ENCODE measurements at regions not wholly inside any gene's neighbourhood (a gene's known extent, or its start where the extent isn't known, plus 50 kb on each side); places are given as distances from the start of the nearest gene placed in this dataset.

GRCh38 chrX:148371291-148371690 lies 129.1 kb upstream of the AFF2 start:
- no peak for DNase-seq

GRCh38 chrX:148372925-148373324 lies 127.5 kb upstream of the AFF2 start:
- DNase-seq: no peak

GRCh38 chrX:148376342-148376741 lies 124.1 kb upstream of the AFF2 start:
- DNase-seq: no peak

GRCh38 chrX:148380107-148380506 lies 120.3 kb upstream of the AFF2 start:
- DNase-seq: no peak

- DNase-seq: no peak
Observed at GRCh38 chrX:148380650-148381561, 119.5 kb upstream of the AFF2 start.

- DNase-seq: no peak
Observed at GRCh38 chrX:148381603-148382002, 118.8 kb upstream of the AFF2 start.

GRCh38 chrX:148382983-148383382 lies 117.4 kb upstream of the AFF2 start:
- DNase-seq: no peak

GRCh38 chrX:148385471-148385870 lies 114.9 kb upstream of the AFF2 start:
- DNase-seq: no peak

- no peak for DNase-seq
Observed at GRCh38 chrX:148389629-148390028, 110.8 kb upstream of the AFF2 start.

GRCh38 chrX:148412006-148412405 lies 88.4 kb upstream of the AFF2 start:
- no peak for DNase-seq

- no peak for DNase-seq
Observed at GRCh38 chrX:148416142-148416541, 84.3 kb upstream of the AFF2 start.

- no peak for DNase-seq
Observed at GRCh38 chrX:148416931-148417330, 83.5 kb upstream of the AFF2 start.

GRCh38 chrX:148417934-148418333 lies 82.5 kb upstream of the AFF2 start:
- DNase-seq: no peak

GRCh38 chrX:148422526-148422925 lies 77.9 kb upstream of the AFF2 start:
- no peak for DNase-seq

- DNase-seq: no peak
Observed at GRCh38 chrX:148424570-148424969, 75.8 kb upstream of the AFF2 start.

- DNase-seq: no peak
Observed at GRCh38 chrX:148426467-148426866, 74.0 kb upstream of the AFF2 start.

- DNase-seq: no peak
Observed at GRCh38 chrX:148441387-148441786, 59.0 kb upstream of the AFF2 start.

- no peak for DNase-seq
Observed at GRCh38 chrX:148443216-148443615, 57.2 kb upstream of the AFF2 start.

GRCh38 chrX:148448686-148449085 lies 51.7 kb upstream of the AFF2 start:
- no peak for DNase-seq
